RCC 7860 (cell line): ENCODE measurements at regions not wholly inside any gene's neighbourhood (a gene's known extent, or its start where the extent isn't known, plus 50 kb on each side); places are given as distances from the start of the nearest gene placed in this dataset.

Source experiments
- DNase-seq: peaks from one replicate; pipeline ENCODE4 v3.0.0-alpha.2; 2015; ENCODE audit warnings: low spot score
- FAIRE-seq: peaks from 2 replicates; lab custom pipeline; 2012; peaks lifted over from hg19 to GRCh38; lab: Jason Lieb, UNC

DNA sequence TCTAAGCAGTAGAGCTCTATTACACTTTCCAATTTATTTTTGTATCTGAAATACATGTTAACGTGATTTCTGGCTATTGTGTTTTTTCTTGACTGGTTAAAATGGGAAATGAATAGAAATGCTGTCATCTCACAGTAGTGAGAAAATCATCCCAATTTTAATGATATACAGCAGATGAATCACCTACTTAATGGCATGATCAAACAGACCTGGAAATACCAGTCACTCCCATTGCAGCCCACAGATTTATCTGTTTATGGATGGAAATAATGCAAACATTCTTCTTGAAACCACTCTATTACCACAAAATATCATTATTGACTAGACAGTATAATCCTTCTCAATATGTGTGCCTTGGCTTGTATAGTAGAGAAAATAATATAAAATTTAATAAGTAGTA lies 497.8 kb upstream of the ADAMTS5 start:
- no peak for DNase-seq
- FAIRE-seq = no peak

DNA sequence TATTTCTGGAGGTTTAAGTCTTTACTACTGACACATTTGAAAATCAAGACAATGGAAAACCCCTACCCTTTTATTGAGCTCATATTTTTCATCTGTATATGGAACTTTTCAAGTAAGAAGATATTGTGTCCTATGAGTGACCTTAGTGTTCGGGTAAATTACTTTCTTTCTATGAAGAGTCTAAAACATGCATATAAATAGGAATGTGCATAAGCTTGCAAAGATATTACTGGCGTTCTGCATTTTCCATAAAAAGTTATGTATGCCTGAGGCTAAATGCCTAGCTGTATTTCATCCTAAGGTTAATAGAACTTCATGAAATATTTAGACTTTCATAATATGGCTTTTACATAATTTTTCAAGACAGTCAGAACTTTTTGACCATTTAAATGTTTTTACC lies 495.8 kb upstream of the ADAMTS5 start:
- FAIRE-seq (no peak), DNase-seq (no peak)

DNA sequence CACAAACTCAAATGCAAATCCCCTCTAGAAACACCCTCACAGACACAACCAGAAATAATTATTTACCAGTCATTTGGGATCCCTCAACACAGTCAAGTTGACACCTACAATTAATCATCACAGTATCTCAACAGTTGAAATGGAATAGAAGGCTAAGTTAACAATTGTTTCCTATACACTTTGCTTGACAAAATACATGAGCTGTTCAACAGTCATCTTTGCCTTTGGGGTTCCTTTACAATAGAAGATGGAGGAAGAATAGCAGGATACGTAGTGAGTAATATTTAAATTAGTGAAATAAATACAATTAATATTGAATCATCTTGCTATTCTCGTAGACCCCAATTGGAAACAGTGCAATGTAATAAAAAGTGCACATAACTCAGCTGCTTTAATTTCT lies 487.3 kb upstream of the ADAMTS5 start:
- DNase-seq (no peak), FAIRE-seq (no peak)

DNA sequence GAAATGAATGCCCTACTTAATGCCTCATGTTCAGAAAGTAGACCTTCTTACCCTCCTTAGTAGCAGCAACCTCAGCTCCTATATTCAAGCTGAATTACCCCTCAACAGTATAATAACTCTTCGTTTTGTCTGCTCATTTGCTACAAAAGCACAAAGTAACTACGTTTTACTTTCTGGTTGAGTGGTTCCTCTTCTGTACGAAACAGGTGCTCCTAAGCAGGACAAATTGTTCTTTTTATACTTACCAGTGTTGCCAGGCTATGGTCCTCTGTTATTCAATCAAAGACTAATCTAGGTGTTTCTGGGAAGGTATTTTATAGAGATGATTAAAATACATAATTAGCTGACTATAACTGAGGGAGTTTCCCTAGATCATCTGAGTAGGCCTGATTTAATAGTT lies 484.2 kb upstream of the ADAMTS5 start:
- FAIRE-seq (no peak), DNase-seq (no peak)

DNA sequence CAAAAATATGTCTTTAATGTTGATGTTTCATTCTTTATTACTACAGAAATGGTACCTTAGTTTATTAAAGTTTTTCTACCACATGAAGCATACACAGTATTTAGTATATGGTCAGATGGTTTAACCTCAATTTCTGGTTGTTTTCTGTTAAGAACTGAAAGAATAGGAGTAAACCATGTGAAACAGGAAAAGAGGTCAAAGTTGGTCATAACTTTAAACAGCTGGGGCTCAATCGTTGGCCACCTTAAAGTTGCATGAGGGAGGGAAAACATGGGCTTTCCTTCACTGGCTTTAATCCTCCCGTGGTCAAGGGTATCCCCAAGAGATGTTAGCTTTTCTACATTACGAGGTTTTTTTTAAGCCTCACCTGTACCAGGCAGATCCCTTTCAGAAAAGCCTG lies 483.3 kb upstream of the ADAMTS5 start:
- FAIRE-seq = no peak

DNA sequence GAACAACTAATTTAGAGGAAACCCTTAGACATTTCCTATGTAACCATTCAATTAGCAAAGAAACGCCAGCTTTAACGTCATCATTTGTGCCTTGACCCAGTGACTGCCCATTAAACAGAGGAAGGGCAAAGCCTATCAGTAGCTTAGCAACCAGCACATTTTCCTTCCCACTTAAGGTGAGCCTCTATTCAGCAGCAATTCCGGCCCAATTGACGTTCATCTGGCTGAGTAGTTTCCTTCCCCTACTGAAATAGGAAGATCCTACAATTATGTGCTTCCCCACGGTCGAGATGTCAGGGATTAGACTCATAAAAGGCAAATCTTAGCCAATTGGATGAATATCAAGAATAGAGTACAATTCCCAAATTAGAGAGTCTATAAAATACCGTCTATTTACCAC lies 482.1 kb upstream of the ADAMTS5 start:
- FAIRE-seq (no peak), DNase-seq (no peak)

More for the DNA sequence above, 483.3 kb upstream of the ADAMTS5 start:
- DNase-seq = no peak

DNA sequence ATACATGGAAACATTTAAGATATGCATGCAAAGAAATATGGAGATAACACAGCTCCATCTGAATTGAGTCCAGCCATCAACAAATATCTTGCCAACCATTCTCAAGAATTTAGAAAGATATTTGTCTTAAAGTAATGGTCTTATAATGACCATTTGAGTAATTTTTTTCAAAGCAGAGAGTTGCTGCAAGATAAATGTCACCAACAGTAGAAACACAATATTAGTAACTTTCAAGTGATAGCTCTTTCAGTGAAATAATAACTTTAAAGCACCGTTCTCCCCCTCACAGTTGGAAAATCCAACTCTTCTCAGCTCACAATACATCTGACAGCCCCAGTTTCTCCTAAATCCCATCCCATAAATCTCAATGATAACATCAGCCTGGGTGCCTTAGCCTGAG lies 481.0 kb upstream of the ADAMTS5 start:
- no peak for FAIRE-seq
- DNase-seq = no peak

DNA sequence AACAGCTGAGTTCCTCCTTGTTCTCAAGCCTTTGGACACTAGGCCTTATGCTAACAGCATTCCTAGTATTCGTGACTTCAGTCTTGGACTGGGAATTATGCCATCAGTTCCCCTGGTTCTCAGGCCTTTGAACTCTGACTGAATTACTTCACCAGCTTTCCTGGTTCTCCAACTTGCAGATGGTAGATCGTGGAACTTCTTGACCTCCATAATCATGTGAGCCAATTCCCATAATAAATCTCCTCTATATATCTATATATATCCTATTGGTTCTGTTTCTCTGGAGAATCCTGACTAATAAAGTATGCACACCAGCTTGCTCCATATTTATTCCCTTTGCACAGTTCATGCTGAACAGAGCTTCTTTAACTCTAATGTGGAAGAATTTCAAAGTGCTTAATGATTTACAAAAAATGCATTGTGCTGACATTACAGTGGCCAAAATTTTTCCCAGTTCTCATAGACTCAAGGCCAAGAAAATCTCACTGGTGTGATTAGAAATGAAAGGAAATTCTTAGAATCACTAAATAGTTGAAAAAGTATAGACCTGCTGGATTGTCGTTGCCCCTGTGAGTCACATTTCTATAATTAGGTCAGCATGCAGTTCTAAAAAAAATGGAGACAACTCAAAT lies 462.9 kb upstream of the ADAMTS5 start:
- DNase-seq = no peak
- peak; percentile 79 for FAIRE-seq

DNA sequence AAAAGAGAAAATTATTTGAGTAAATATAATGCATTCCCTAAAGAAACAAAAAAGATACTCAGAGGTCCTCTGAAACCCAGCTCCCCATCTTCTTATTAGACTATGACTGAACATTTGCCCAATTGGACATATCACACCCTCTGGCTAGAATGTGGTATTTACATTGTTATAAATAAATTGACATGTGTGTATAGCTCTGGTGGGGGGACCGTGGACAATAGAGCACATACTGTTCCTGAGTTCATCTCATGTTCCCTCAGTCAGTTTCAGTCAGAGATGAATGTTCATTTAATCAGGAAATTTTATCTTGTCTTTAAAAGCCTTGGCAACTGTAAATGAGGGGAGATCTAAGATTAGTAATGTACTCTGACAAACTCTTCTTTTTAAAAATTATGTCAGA lies 459.3 kb upstream of the ADAMTS5 start:
- FAIRE-seq = no peak

DNA sequence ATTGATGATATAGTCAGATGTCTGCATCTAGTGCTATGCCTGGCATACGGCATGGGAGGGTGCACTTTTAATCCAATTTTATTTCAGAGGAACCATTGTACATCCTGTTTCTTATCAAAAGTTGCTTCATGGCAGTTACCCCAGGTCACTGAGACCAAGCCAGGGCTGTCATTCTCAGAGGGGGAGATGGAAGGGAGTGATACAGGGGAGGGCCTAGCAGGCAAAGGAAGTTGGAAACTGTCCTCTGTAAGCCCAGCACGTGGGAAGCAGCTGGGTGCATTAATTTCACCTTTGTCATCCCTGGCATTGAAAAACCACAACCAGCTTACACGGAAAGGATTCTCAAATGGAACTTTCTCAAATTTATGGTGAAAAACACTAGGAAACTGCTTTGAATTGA lies 458.7 kb upstream of the ADAMTS5 start:
- peak; percentile 60 for DNase-seq
- FAIRE-seq = peak; percentile 78

More for the DNA sequence above, 459.3 kb upstream of the ADAMTS5 start:
- no peak for DNase-seq

DNA sequence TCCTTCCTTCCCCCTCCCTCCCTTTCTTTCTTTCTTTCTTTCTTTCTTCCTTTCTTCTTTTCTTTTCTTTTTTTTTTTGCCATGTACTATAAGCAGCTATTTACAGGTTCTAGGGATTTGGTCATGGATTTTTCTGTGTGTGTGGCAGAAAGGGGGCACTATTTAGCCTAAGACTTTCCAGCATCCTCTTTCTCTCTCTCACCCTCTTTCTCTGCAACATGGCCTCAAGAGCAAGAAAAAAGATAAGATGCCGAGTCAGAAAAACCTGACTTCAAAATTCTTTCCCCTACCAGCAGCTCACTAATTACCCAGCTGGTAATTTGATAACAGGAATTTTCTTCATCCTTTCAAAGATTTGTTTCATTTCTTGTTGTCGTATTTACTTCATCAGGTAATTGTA lies 458.3 kb upstream of the ADAMTS5 start:
- DNase-seq = no peak
- FAIRE-seq = no peak

DNA sequence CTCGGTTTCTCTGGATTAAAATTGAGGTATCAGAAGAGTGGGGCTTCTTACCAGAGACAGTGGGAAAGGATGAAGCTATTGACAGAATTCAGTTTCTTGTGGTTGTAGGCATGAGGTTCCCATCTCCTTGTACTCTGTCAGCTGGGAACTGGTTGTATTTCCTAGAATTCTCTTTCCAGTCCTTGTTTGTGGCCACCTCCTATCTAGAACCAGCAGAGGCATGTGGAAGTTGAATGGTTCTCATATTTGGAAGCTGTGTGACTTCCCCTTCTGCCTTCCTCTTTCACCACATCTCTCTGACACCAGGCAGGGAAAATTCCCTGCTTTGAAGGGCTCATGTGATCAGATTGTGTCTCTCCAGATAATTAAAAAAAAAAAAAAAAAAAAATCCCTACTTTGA lies 457.7 kb upstream of the ADAMTS5 start:
- no peak for FAIRE-seq
- no peak for DNase-seq

DNA sequence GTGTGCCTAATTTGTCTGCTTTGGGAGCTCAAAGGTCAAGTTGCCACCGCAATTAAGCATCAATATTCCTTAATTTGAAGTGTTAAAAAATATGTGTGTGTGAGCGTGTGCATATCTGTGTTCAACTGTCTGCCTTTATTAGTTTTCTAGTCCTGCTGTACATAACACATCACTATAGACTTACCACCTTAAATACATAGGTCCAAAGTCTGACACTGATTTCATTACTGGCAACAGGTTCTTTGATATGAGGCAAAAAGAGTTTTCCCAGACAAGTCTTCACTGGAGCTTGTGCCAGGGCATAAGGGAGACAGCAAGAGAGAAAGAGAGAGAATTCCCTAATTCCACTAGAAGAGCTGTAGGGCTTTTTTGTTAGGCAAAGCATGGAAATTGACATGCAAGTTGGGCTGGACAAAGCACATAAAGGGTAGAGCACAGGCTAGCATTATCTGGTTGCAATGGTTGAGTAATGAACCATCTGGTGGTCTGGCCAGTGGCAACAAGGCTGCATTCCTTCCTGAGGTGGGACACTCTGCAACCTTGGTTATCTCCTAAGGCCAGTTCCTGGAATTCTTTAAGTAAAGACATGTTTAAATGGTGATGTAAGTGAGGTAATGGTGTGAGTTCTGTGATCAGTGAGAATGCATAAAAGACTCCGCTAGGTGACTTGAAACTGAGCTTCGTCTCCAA lies 457.2 kb upstream of the ADAMTS5 start:
- DNase-seq = peak; percentile 83
- FAIRE-seq = peak; percentile 89

DNA sequence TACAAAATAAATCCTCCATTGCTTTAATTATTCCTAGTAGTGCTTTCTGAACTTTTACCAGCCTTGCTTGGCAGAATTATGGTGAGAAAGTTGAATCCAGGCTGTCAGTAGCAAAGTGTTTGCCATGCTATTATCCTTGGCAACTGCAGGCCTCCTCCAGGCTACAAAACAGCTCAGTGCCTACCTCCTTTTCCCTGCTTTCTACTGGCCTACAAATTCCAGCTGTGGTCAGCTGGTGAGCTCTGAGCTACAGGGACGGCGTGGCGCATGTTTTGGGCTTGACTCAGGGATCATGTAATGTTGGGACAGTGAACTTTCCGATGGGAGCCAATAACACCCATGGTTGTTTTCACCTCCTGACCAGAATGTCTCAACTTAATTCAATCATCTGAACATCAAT lies 456.1 kb upstream of the ADAMTS5 start:
- FAIRE-seq (peak; percentile 46), DNase-seq (peak; percentile 76)

DNA sequence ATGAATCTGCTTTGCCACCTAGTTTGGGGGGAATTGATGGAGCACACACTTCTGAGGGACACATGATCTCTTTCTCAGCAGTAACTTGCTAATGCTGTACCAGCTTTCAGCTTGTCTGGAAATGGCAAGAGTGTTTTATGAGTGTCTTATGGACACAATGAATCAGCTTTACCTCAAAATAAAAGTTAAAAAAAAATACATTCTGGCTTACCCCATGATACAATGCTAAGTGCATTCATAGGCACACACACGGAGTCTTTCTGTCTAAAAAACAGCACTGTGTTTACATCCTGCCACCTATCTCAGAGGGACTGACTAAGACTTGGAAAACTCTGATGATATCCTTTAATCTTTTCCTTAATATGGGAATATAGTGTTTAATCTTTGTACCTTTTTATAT lies 455.5 kb upstream of the ADAMTS5 start:
- no peak for DNase-seq
- FAIRE-seq = no peak

DNA sequence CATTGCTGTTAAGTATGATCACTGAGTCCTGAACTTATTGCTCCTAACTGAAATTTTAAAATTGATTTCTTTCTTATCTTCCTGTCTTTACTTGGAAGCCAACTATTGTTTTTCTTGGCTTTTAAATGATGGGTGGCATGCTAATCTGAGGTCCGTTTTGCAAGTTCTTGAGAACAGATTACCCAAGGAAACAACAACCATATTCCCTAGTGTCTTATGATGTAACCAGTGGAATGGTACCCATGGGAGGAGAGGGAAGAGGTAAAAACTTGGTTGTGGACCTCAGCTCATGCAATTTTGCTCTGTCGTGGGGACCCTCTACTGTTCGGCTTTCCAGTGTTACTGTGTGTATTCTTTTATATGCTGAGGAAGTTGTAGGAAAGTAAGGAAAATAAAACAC lies 454.8 kb upstream of the ADAMTS5 start:
- no peak for DNase-seq
- no peak for FAIRE-seq

DNA sequence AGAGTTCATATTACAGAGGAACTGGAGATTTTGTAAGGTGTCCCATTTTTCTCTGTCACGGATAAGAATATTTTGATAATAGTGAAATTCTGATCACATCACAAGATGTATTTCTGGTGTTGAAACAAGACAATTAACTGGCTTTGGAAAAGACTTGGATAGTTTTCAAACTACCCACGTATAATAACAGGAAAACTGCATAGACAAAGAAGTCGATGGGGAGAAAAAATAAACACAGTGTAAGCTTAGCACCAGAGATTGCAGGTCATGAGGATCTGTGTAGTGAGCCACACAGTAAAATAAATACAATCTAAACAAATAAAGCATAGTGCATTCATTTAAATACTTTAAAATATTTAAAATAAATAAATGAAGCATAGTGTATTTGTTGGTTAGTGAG lies 452.3 kb upstream of the ADAMTS5 start:
- DNase-seq (no peak), FAIRE-seq (no peak)

DNA sequence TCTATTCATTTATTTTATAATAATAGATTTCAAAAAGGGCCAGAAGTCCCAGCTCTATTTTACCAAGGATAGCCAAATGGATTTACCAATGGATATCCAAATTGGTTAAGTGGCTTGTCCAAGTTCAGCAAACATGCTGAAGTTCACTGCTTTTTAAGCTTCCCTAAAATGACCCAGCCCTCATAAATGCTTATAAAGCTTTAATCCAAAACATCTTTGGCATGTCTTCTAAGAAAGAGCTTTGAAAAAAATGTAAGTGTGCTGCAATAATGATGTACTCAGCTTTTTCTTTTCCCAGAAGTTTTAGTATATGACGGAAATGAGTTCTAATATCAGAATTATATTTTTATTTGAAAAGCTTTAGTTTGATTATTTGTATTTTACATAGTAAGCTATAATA lies 451.5 kb upstream of the ADAMTS5 start:
- no peak for DNase-seq

DNA sequence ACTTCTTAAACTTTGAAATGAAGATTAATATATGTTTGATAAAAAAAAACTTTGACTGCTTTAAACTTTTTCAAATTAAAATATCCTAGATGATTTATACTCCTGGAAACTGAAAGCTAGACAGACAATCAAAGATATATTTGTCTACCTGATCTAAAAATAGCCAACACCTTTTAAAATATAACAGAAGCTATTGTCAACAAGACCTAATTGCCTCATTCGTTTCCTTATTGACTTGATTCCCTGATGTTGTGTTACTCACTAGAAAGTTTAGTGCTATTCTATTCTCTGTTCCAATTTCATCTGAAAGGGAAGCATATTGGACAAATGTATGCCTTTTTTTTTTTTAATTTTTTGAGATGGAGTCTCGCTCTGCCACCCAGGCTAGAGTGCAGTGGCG lies 445.6 kb upstream of the ADAMTS5 start:
- FAIRE-seq (no peak), DNase-seq (no peak)

More for the DNA sequence above, 451.5 kb upstream of the ADAMTS5 start:
- FAIRE-seq = no peak

DNA sequence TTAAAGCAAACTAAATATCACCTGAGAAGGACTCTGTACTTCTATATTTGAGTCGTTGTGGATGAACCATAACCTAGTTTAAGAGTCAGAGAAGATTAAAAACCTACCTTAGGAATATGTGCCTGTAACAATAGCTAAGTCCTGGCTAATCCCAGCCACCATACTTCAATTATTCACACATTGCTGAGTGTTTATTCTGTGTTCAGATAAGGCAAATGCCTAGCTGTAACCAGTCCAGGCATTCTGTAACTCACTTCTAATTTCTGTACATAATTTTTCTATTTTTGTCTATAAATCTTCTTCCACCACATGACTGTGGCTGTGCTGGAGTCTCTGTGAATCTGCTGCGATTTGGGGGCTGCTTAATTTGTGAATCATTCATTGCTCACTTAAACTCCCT lies 441.9 kb upstream of the ADAMTS5 start:
- DNase-seq (no peak), FAIRE-seq (no peak)

DNA sequence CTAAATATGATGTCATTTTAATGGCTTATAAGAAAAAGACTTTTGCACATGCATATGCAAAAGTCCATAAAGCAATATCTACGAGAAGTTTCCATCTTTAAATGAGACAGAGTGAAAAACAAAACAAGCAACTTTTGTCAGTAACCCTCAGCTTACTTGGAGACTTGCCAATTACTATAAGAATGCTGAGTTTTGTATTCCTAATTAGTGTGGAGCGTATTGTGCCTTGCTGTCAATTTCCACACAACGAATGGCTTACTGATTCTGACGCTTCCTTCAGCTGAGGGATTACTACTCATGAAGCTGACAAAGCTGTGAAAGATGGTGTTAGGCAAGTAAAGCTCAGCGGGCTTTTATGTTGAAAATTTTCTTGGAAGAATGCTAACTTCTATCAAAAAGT lies 440.4 kb upstream of the ADAMTS5 start:
- FAIRE-seq (no peak), DNase-seq (no peak)

DNA sequence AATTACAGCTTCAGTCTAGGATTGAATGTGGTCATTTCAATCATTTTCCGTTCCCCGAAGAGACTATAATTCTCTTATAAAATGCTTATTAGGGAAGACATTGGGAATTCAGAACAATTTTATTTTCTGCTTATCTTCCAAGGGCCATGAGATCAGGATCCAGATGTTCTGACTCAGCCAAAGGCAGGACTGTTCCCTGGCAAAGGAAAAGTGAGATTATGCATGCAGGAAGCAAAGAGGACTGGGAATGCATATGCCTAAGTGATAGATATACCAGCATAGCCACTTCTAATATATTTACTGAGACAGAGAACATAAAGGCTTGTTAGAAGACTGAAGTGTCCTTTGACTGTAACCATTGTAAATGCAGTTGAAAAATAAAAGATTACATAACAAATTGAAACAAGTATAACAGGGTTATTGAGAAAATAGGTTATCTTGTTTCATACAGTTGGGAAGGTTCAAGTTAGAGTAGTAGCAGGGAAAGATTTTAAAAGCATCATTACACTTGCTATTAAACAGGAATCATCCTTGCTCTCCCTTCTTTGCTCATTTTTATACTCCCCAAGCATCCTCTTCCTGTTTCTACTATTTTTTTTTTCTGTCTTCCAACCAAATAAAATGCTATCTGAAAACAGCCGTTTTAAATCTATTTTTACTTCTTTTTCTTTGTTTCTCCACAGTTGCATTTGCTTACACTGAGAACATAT lies 439.6 kb upstream of the ADAMTS5 start:
- FAIRE-seq (no peak), DNase-seq (no peak)
